ENCODE measurements at regions not wholly inside any gene's neighbourhood (a gene's known extent, or its start where the extent isn't known, plus 50 kb on each side); places are given as distances from the start of the nearest gene placed in this dataset.

DNA sequence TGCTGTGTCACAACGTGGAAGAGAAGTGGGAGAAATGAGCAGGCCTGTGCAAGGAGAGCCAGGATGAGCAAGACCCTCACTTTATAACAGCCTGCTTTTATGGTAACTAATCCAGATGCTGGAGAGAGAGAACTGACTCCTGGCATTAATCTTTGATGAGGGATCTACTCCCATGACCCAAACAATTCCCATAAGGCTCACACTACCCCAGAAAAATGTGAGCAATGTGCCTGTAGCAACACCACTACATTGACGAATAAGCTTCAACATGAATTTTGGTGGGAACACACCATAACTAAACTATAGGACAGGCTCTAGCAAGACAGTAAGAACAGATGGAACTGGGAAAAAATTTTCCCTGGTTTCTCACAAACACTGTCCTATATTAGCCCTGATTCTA lies 173.6 kb upstream of the PRSS58 start:
- no peaks in the 10 kb centered on the region for H3K9me3 ChIP-seq
- no peak for DNase-seq (ENCODE audit: low spot score in 2 of 2)
- no peak overlapping the region for H3K27ac ChIP-seq
- 69 to 71% methylated on average over 2 of the region's 2 CpGs for WGBS, 2 donors
- no peak for TF ChIP-seq EP300 (IDR thresholded peaks at IDR 0.05)
- H3K4me3 ChIP-seq = no peak overlapping the region
- no peaks in the 10 kb centered on the region for H3K36me3 ChIP-seq
- H3K4me1 ChIP-seq = no peaks in the 10 kb centered on the region
- H3K27me3 ChIP-seq = no peaks in the 10 kb centered on the region

DNA sequence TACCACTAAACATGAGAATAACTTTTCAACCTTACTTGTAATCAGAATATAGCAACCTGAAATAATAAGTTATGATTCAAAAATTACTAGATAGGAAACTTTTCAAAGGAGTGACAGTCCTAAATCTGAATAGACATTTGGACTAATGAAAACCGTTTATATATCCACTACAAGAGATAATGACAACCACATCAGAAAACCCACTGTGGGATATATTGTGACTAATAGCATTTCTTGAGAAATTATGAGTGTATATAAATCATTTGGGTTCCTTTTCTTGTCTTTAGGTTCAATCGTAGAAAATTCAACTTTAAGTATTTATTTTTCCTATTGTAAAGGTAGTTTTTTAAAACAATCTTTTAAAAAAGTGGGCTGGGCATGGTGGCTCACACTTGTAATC lies 170.2 kb upstream of the PRSS58 start:
- 68% methylated on average over 2 of the region's 2 CpGs for WGBS, 2 donors
- TF ChIP-seq EP300 (IDR thresholded peaks at IDR 0.05) = no peak
- TF ChIP-seq, protein P1, sequence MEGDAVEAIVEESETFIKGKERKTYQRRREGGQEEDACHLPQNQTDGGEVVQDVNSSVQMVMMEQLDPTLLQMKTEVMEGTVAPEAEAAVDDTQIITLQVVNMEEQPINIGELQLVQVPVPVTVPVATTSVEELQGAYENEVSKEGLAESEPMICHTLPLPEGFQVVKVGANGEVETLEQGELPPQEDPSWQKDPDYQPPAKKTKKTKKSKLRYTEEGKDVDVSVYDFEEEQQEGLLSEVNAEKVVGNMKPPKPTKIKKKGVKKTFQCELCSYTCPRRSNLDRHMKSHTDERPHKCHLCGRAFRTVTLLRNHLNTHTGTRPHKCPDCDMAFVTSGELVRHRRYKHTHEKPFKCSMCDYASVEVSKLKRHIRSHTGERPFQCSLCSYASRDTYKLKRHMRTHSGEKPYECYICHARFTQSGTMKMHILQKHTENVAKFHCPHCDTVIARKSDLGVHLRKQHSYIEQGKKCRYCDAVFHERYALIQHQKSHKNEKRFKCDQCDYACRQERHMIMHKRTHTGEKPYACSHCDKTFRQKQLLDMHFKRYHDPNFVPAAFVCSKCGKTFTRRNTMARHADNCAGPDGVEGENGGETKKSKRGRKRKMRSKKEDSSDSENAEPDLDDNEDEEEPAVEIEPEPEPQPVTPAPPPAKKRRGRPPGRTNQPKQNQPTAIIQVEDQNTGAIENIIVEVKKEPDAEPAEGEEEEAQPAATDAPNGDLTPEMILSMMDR (IDR thresholded peaks at IDR 0.05) = no peak
- no peak for TF ChIP-seq POLR2A (IDR thresholded peaks at IDR 0.05)
- Histone ChIP-seq H3K27me3 (no peaks in the 10 kb centered on the region), H3K36me3 (no peaks in the 10 kb centered on the region), H3K27ac (no peak overlapping the region), H3K9me3 (no peaks in the 10 kb centered on the region), H3K4me3 (no peak overlapping the region), H3K4me1 (no peaks in the 10 kb centered on the region)
- no peak for DNase-seq (ENCODE audit: low spot score in 2 of 2)

DNA sequence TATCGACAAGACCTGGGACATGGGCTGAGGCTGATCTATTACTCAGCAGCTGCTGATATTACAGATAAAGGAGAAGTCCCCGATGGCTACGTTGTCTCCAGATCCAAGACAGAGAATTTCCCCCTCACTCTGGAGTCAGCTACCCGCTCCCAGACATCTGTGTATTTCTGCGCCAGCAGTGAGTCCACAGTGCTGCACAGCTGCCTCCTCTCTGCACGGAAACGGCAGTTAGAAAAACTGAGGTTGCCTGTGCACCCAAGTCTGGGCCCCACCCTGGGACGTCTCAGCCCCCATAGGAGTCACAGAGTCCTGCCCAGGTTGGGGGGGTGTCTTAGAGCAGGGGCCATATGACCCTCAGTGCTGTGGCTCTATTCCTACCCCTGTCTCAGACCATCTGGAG lies 167.4 kb upstream of the PRSS58 start:
- no peak for DNase-seq (ENCODE audit: low spot score in 2 of 2)
- TF ChIP-seq, protein P1 (IDR thresholded peaks at IDR 0.05) = no peak
- no peak for TF ChIP-seq EP300 (IDR thresholded peaks at IDR 0.05)
- H3K9me3 ChIP-seq = no peaks in the 10 kb centered on the region
- no peaks in the 10 kb centered on the region for H3K36me3 ChIP-seq
- WGBS, 2 donors = 60 to 67% methylated on average over 8 of the region's 8 CpGs
- H3K4me3 ChIP-seq = no peak overlapping the region
- H3K4me1 ChIP-seq = no peaks in the 10 kb centered on the region
- H3K27ac ChIP-seq = no peak overlapping the region
- no peaks in the 10 kb centered on the region for H3K27me3 ChIP-seq

DNA sequence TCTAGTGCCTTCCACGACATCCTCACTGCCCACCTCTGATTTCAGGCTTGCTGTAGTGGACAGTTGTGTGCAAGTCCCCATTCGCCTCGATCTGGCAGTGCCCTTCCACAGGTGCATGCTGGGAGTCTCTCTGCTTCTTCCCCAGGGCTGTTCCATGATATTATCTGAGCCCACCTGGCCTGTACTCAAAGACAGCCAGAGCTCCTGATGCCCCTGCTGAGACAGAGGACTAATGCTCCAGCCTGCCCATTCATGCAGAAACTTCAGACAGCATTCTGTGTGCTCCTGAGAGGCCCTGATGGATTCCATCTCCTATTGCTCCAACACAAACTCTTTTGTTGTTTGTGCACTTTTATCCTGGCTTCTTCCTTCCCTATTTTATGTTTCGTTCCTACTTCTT lies 164.8 kb upstream of the PRSS58 start:
- H3K27ac ChIP-seq = no peak overlapping the region
- DNase-seq (ENCODE audit: low spot score in 2 of 2) = no peak
- TF ChIP-seq POLR2A (IDR thresholded peaks at IDR 0.05) = no peak
- TF ChIP-seq, protein P1 (IDR thresholded peaks at IDR 0.05) = no peak
- TF ChIP-seq EP300 (IDR thresholded peaks at IDR 0.05) = no peak
- no peaks in the 10 kb centered on the region for H3K36me3 ChIP-seq
- H3K4me1 ChIP-seq = no peaks in the 10 kb centered on the region
- no peaks in the 10 kb centered on the region for H3K9me3 ChIP-seq
- H3K27me3 ChIP-seq = no peaks in the 10 kb centered on the region
- no peak overlapping the region for H3K4me3 ChIP-seq
- WGBS, 2 donors = 76 to 85% methylated on average over 4 of the region's 4 CpGs

DNA sequence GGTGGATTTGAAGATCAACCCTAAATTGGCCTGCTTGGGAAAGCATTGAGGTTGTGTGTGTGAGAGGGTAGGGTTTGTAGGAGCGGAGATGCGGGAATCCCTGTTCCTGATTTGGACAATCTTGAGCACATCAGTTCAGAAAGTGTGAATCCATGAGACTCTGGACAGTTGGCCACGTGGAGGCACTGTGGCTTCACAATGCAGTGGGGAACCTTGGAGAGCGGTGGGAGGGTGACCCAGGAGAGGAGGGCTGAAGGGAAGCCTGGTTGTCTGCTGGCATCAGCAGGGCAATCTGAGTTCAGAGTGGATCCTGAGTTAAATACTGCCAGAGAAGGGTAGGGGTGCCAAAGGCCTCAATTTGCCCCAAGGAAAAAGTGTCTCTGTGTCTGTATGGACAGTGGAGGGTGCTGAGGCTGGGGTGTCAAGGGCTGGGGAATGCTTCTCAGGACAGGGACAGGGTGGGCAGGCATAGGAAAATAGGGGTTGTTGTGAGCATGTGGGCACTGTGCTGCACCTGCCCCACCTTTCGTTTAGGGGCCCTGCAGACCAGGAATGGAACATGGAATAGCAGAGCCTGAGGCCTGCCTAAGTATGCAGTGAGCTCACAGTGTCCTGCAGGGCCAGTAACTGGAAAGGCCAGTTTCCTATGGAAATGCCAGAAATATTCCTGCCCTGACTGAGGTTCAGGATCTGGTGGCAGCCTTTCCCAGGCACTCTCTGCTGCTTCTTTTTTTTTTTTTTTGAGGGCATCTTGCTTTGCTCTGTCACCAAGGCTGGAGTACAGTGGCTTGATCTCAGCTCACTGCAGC lies 162.9 kb upstream of the PRSS58 start:
- Histone ChIP-seq H3K36me3 (no peaks in the 10 kb centered on the region), H3K4me3 (no peak overlapping the region), H3K27me3 (no peaks in the 10 kb centered on the region), H3K27ac (no peak overlapping the region), H3K4me1 (no peaks in the 10 kb centered on the region), H3K9me3 (no peaks in the 10 kb centered on the region)
- TF ChIP-seq POLR2A (IDR thresholded peaks at IDR 0.05) = no peak
- DNase-seq (ENCODE audit: low spot score in 2 of 2) = no peak
- 72 to 77% methylated on average over 5 of the region's 5 CpGs for WGBS, 2 donors

DNA sequence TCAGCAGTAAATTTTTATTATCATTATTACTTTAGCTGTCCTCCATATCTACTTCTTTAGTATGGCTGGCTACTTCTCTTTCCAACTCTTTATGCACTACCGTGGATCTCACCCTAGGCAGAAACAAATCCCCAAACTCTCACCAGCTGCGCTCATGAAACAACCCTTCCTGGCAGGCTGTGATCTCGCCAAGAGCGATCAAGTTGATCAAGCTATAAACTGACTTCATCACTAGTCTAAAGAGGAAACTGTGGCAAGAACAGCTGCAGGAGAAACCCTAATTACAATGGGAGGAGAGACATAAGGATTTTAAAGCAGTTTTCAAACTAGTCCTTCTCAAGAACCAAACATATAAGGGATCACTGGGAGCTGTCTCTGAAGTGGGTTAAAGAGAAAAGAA lies 160.5 kb upstream of the PRSS58 start:
- Histone ChIP-seq H3K27me3 (no peaks in the 10 kb centered on the region), H3K4me1 (no peaks in the 10 kb centered on the region), H3K36me3 (no peaks in the 10 kb centered on the region), H3K9me3 (no peaks in the 10 kb centered on the region), H3K4me3 (no peak overlapping the region), H3K27ac (no peak overlapping the region)
- 59 to 75% methylated on average over 4 of the region's 4 CpGs for WGBS, 2 donors
- TF ChIP-seq POLR2A (IDR thresholded peaks at IDR 0.05) (no peak), EP300 (IDR thresholded peaks at IDR 0.05) (no peak)
- TF ChIP-seq, protein P1 (IDR thresholded peaks at IDR 0.05) = no peak
- no peak for DNase-seq (ENCODE audit: low spot score in 2 of 2)

All from tibial nerve (tissue), 4 donors.